ENCODE measurements at regions not wholly inside any gene's neighbourhood (a gene's known extent, or its start where the extent isn't known, plus 50 kb on each side); places are given as distances from the start of the nearest gene placed in this dataset.

DNA sequence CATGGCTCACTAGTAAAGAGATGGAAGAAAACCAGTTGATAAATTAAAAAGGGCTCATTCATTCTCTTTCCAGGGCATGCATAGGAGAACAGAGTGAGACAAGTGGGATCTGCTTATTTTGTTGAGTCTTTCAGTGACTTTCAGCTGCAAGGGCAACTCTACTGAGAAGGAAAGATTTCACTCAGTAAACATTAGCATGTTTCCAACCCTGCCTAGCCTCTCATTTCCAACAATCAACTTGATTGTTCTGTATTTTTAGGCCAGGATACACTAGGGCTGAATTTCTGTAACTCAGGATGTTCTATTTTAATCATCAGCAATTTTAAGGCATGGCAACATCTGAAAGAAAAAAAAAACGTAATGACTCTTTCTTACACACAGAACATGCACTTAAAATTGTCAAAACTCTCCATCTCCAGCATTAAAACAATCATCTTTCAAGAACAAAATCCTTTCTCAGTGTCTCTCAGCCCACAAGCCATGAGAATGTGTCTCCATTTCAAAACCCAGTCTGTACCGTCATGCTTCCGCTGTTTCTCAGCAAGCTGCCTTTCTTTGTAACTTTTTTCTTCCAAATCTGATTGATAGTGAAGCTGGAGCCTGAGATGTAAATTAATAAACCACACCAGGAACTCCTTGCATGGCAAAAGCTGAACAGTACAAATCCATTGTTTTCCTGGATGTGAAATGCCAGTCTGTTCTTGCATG, 147.2 kb upstream of the KLF14 start:
- DNase-seq = no peak

DNA sequence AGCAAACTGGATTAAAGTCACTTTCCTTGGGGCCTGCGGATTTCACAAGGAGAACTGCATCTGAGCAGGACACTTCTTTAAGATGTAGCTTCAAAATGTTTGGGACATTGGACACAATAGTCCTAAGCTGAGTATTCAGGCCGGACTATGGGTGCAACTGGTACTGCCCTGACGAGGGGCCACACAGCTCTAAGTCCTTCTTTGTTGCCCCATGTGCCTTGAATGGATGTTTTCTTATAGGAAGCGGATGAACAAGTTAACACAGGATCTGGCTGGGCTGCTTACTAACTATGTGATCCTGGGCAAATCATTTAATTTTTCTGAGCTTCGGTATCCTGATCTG, 147.8 kb upstream of the KLF14 start:
- DNase-seq = no peak

DNA sequence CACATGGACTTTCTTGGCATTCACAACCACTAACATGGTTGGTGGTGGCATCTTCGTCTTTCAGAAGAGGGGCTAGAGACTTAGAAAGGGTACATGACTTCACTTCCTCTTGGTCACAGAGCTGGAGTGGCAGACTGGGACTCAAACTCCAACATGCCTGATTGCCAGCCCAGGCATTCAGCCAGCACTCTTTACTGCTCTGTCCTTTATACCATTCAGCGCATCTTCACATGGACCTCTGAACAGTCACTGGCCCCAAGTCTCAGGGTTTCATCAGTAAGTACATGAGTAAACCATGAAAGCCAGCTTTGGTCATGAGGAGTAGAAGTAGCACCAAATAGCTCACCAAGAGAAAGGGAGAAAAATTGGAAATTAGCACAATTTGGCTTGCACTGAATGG, 148.4 kb upstream of the KLF14 start:
- DNase-seq = no peak

DNA sequence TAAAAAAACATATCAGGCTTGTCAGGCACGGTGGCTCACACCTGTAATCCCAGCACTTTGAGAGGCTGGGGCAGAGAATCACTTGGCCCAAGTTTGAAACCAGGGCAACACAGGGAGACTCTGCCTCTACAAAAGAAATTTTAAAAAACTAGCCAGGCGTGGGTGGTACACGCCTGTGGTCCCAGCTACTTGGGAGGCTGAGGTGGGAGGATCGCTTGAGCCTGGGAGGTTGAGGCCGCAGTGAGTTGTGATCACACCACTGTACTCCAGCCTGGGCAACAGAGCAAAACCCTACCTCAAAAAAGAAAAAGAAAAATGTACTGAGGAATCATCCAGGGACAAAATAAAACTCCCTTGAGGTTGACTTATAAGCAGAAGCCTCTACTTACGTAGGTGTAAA, 149.9 kb upstream of the KLF14 start:
- no peak for DNase-seq

GRCh38 chr7:130884437-130885417, 150.7 kb upstream of the KLF14 start:
- no peak for DNase-seq

DNA sequence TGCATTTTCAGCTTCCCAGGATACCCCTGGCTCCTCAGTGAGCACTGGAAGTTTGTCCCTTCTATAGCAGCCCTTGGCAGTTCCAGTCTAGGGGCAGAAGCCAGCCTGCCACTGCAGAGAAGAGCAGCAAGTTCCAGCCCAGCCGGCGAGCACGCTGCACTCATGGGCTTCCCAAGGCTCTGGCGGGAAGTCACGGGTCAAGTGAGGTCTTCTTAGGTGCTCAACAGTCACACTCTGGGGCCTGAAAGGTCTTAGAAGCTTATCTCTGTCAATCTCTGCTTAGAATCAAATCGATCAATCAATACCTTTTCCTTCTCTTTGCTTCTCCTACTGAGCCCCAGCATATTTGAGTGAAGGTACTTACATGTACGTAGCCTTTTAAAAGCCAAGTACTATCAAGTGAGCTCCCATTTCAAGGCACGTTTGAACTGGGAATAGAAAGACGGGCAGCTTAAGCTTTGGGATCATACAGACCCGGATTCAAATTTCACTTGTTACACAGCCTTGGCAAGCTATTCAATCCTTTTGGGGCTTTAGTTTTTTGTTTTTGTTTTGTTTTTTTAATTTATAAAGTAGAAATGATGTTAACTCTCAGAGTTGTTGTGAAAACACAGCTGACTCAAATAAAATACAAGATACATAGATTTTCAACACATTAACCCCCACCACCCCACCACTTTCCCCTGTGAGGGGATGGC, 152.6 kb upstream of the KLF14 start:
- DNase-seq = no peak

GRCh38 chr7:130887182-130887956, 153.4 kb upstream of the KLF14 start:
- DNase-seq = no peak

GRCh38 chr7:130887957-130888371, 154.0 kb upstream of the KLF14 start:
- no peak for DNase-seq

DNA sequence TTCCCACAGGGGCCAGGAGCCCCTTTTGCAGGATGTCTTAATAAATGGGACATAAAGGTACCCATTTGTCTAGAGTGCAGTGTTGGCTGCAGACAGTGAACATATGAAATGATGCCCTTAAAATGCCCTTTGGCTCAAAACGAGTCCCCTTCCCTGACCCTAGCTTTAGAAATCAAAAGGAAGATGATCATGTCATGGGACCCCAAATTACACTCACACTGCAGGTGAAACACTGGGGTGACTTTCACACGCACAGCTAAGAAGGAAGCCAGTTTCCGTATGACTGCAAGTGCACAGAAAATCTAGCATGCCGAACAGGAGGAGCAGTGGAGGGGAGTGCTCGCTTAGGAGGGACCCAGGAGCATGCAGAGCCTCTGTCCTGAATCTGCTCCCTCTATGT, 154.5 kb upstream of the KLF14 start:
- no peak for DNase-seq

DNA sequence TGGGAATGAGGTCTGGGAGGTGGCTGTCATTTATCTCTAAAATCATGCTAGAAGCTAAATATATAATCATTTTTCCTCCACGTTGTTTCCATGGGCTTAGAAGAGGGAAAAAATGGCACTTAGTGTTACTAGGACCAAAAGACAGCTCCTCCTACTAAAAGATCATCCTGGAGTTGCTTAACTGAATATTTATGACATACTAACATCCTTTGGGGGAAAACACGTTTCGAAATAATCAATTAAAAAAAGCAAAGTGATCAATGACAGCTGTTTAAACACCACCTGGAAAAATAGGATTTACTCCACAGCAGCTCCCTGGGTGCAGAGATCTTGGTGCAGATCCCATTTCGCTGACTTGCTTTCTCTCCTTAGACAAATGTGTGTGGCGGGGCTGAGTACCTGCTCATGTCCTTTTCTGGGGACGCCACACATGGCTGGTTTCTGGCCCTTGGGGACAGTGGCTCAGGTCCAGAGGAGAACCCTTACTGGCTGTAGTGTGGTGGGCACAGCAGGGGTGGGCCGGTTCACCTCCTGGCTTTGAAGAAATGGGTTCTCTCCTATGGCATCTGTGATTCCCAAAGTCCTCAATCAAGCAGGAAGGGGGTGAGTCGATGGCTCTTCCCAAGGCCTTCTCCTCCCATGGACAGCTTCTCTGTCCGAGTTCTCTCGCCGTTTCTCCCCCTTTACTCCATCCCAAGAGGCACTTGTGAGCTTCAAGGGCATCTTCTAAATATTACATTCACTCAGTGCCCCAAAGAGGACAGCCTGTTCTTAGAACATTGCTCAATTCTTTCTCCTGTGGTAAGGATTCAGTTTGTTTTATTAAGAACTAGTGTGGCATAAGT, 156.4 kb upstream of the KLF14 start:
- DNase-seq = no peak

- no peak for DNase-seq
These were observed 157.5 kb upstream of the KLF14 start for GRCh38 chr7:130891254-130892094.

DNA sequence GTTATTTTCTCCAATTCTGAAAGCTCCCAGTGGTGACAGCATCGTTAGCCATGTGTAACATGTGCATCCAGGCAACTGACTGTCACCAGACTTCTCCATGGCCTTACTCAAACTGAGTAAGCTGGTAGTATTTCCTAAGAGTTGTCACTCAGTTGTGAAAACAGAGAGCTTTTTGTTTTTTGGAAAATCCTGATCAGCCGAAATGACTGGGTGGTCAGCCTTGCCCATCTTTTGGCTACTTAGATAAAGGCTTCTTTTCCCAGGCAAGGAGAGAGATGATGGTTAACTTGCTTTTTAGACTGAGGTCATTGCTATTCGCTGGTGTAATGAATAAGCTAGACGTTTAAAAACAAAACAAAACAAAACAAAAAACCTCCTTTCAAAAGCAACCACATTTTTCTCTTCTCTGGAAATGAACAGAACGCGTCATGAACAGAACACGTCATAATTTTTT, 159.5 kb upstream of the KLF14 start:
- no peak for DNase-seq

DNA sequence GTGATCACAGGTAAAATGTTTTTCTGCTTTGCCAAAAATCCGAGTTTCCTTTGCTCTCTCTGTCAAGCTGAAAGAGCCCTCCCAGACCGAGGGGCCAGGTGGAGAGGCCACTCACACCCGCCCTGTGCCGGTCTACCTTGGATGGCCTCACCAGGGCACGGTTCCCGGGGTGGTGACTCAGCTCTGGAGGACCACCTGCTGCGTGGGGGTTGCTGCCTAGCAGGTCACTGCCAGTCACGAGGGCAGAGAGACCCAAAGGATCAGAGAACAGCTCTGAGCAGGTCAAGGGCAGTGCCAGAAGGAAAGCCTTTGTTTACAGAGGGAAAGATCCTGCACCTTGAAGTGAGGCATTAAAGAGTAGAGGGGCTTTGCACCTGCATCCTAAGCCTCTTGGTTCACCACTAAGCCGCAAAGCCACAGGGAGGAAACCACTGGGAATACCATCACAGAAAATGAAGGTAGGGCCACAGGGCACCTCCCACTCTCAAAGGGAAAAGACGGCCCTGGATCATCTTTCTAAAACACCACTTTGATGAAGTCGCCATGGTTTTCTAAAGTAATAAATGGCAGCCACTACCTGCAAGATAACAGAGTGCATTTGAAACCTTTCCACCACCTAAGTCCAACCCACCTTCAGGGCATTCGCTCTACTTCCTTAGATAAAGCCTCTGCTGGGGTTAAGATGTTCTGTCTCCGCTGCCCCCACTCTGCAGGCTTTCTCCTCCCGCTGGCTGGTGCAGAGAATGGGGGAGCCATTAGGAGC, 160.3 kb upstream of the KLF14 start:
- no peak for DNase-seq

DNA sequence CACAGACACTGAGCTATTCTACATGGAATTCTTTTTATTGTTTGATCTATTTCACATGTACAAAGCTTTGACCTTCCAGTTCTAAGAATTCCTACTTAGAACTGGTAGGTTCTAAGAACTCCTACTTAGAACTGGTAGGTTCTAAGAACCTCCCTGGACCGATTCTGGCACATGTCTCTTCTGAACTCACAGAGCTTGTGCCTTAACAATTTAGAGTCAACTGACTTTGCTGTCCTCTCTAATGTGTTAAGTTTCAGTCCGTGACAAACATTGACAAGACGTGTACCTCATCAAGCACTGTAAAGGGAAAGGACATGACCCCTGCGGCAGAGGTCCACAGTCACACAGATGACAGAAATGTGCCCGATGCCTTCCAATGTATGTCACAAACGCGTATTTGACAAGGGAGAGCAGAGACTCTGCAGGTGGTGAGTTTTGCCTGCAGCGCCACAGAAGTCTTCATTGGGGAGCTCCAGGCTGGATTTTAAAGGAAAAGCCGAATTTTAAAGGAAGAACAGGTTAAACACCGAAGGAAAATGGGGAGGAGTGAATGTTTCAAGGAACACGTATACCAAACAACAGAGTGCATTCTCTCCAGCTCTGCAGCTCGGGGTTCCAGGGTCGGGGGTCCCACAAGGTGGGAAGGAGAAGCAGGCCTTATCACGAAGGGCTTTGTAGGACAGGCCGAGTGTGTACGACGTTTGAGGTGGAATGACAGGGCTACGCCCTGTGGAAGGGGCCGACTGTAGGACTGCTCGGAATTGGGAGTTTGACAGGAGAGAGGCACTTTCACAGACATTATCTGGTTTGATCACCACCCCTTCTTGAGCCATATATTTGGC, 161.1 kb upstream of the KLF14 start:
- DNase-seq = no peak

DNA sequence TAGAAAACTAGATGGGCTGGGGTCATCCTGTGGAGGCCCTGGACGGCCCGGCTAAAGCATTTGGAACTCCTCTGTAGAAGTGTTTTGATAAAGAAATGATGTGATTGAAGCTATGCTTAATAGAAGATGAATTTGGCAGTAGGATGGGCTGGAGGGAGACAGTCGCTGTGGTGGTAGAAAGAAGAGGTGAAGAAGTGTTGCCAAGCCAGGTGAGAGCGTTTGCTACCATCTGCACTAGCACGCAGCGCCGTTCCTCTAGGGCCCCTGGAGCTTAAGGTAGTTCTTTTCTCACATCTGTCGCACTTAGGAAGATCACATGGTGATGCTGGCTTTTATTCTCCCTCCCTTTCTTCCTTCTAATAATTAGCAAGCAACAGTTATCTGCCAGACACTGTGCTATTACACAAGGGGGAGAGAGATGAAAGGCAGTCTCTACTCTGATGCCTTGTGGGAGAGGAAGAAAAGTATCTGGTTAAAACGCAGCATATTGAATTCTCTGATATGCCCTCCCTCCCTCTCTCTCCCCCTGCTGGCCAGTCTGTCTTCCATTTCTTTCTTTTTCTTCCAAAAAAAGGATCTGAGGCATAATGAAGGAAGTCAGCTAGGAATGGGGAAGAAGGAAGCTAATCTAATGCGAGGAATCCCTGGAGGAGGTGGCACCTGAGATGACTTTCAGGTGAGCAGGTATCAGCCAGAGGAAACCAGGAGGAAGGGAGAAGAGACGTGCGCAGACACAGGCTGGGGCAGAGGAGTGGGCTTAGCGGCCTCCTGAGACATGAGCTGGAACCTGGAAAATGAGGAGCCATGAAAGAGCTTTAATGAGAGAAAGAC, 162.3 kb upstream of the KLF14 start:
- DNase-seq = no peak

GRCh38 chr7:130896898-130897514, 163.0 kb upstream of the KLF14 start:
- peak; percentile 33 for DNase-seq
